Fibroblast of upper back skin (primary cell): ENCODE measurements at regions not wholly inside any gene's neighbourhood (a gene's known extent, or its start where the extent isn't known, plus 50 kb on each side); places are given as distances from the start of the nearest gene placed in this dataset.
"Not testable (repeated sequence)": the region's sequence is repeated elsewhere in the genome, so short reads cannot be mapped to it uniquely, and the experiment has no call there.

Experiments used
- DNase-seq: peaks from one replicate; pipeline ENCODE4 v3.0.0-alpha.2; 2013

DNA sequence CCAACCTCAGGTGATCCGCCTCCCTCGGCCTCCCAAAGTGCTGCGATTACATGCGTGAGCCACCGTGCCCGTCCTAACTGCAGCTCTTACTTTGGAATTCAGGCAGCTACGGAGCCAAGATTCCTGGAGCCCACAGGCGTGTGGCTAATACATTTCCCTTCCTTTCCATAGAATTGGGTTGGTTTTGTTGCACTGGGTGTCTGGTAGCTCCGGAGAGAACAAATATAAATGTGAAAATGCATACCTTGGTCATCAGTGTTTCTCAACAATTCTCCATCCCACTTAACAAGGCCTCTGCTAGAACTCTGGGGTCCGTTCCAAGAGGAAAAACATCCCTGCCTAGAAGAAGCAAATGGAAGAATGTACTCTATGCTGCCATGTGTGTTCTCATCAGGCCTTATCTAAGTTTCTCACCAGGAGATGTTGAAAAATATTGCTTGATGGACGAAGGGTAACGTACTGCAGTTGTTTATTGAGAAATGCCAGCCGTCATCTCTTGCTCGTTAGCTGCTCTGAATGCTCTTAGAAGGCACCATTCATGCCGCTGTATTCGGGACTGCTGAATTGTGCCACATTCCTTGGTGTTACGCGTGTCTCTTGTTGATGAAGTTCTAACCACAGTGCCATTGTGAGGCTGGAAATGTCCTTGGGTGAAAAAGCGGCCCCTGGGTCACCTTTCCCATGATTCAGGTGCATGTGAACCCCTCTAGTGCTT, 50.5 kb upstream of the CD99 start:
- no peak for DNase-seq

DNA sequence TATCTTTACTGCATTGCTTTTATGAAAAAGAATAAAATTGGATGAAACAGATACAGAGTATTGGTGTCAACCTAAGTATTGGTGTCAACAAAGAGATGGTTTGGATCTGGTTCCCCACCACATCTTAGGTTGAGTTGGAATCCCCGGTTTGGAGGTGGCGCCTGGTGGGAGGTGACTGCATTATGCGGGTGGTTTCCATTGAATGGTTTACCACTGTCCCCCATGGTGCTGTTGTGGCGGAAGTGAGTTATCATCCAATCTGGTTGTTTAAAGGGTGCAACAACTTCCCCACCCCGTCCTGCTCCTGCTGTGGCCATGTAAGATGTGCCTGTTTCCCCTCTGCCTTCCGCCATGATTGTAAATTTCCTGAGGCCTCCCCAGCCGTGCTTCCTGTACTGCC, 52.8 kb upstream of the CD99 start:
- no peak for DNase-seq

DNA sequence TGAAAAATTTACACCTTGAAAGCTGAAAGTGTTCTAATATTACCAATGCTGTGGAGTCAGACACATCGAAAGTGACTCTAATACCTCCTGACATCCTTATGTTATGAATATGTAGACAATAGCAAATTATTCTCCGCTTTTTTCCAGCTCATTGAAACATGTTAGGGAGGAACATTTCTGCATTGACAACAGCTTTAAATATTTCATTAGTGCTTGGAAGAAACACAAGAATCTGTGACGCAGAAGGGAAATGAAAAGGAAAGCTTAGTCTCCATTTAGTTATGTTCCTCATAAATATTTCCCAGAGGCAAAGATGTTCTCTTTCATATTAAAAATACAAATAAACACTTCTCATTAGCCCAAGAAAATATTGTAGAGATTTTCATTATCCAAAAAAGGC, 55.8 kb upstream of the CD99 start:
- no peak for DNase-seq

DNA sequence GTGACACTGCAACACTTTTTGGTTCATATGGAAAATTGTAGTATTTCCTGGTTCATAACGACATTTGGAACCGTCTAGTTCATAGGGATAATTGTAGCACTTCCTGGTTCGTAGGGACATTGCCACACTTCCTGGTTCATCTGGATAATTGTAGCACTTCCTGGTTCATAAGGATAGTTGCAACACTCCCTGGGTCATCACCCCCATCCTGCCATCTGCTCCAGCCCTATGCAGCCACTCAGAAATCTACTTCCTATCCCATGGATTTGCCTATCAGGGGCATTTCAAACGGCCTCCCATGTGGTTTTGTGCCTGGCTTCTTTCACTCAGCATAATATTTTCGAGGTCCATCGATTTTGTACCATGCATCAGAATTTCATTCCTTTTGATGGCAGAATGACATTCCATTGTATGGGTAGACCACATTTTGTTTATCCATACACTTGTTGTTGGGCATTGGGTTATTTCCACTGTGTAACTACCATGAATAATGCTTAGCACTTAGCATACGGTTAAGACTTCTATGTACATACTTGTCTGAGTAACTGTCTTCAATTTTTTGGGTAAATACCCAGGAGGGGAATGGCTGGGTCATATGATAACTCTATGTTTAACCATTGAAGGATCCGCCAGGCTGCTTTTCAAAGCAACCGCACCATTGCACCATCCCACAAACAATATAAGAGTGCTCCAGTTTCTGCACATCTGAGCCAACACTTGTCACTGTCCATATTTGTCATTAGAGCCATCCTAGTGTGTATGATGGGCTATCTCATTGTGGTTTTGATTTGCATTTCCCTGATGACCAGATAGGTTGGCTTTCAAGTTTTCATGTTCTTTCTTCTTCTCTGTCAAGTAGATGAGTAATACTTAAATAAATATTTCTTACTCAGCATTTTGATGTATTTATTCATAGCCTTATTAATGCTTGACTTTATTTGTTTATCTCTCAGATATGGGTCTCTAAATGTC, 58.3 kb upstream of the CD99 start:
- DNase-seq, result no peak

DNA sequence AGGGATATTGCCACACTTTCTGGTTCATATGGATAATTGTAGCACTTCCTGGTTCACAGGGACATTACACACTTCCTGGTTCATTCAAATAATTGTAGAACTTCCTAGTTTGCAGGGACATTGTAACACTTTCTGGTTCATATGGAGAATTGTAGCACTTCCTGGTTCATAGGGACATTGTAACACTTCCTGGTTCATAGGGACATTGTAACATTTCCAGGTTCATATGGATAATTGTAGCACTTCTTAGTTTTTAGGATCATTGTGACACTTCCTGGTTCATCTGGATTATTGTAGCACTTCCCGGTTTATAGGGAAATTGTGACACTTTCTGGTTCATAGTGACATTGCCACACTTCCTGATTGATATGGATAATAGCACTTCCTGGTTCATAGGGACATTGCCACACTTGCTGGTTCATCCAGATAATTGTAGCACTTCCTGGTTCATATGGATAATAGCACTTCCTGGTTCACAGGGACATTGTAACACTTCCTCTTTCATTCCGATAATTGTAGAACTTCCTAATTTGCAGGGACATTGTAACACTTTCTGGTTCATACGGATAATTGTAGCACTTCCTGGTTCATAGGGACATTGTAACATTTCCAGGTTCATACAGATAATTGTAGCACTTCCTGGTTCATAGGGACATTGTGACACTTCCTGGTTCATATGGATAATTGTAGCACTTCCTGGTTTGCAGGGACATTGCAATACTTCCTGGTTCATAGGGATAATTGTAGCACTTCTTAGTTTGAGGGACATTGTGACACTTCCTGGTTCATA, 59.2 kb upstream of the CD99 start:
- no peak for DNase-seq

DNA sequence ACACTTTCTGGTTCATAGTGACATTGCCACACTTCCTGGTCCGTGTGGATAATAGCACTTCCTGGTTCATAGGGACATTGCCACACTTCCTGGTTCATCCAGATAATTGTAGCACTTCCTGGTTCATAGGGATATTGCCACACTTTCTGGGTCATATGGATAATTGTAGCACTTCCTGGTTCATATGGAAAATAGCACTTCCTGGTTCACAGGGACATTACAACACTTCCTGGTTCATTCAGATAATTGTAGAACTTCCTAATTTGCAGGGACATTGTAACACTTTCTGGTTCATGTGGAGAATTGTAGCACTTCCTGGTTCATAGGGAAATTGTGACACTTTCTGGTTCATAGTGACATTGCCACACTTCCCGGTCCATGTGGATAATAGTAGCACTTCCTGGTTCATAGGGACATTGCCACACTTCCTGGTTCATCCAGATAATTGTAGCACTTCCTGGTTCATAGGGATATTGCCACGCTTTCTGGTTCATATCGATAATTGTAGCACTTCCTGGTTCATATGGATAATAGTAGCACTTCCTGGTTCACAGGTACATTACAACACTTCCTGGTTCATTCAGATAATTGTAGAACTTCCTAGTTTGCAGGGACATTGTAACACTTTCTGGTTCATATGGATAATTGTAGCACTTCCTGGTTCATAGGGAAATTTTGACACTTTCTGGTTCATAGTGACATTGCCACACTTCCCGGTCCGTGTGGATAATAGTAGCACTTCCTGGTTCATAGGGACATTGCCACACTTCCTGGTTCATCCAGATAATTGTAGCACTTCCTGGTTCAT, 60.0 kb upstream of the CD99 start:
- DNase-seq, result not testable (repeated sequence)

DNA sequence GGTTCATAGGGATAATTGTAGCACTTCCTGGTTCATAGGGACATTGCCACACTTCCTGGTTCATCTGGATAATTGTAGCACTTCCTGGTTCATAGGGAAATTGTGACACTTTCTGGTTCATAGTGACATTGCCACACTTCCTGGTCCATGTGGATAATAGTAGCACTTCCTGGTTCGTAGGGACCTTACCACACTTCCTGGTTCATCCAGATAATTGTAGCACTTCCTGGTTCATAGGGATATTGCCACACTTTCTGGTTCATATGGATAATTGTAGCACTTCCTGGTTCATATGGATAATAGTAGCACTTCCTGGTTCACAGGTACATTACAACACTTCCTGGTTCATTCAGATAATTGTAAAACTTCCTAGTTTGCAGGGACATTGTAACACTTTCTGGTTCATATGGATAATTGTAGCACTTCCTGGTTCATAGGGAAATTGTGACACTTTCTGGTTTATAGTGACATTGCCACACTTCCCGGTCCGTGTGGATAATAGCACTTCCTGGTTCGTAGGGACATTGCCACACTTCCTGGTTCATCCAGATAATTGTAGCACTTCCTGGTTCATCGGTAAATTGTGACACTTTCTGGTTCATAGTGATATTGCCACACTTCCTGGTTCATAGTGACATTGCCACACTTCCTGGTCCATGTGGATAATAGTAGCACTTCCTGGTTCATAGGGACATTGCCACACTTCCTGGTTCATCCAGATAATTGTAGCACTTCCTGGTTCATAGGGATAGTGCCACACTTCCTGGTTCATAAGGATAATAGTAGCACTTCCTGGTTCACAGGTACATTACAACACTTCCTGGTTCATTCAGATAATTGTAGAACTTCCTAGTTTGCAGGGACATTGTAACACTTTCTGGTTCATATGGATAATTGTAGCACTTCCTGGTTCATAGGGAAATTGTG, 60.8 kb upstream of the CD99 start:
- DNase-seq, result not testable (repeated sequence)

DNA sequence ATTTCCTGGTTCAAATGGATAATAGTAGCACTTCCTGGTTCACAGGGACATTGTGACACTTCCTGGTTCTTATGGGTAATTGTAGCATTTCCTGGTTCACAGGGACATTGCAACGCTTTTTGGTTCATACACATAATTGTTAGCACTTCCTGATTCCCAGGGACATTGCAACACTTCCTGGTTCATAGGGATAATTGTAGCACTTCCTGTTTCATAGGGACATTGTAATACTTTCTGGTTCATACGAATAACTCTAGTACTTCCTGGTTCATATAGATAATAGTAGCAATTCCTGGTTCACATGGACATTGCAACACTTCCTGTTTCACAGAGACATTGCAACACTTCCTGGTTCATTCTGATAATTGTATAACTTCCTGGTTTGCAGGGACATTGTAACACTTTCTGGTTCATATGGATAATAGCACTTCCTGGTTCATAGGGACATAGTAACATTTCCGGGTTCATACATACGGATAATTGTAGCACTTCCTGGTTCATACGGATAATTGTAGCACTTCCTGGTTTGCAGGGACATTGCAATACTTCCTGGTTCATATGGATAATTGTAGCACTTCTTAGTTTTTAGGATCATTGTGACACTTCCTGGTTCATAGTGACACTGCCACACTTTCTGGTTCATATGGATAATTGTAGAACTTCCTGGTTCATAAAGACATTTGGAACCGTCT, 61.6 kb upstream of the CD99 start:
- no peak for DNase-seq

DNA sequence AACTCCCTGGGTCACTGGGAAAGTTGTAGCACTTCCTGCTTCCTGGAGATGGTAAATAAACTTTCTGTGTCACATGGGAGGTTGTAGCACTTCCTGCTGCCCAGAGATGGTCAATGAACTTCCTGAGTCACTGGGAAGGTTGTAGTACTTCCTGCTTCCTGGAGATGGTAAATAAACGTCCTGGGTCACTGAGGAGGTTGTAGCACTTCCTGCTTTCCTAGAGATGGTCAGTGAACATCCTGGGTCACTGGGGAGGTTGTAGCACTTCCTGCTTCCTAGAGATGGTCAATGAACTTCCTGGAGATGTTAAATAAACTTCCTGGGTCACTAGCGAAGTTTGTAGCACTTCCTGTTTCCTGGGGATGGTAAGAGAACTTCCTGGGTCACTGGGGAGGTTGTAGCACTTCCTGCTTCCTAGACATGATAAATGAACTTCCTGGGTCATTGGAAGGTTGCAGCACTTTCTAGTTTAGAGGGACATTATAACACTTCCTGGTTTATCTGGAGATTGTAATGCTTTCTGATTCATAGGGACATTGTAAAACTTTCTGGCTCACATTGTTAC, 62.3 kb upstream of the CD99 start:
- DNase-seq, result no peak

DNA sequence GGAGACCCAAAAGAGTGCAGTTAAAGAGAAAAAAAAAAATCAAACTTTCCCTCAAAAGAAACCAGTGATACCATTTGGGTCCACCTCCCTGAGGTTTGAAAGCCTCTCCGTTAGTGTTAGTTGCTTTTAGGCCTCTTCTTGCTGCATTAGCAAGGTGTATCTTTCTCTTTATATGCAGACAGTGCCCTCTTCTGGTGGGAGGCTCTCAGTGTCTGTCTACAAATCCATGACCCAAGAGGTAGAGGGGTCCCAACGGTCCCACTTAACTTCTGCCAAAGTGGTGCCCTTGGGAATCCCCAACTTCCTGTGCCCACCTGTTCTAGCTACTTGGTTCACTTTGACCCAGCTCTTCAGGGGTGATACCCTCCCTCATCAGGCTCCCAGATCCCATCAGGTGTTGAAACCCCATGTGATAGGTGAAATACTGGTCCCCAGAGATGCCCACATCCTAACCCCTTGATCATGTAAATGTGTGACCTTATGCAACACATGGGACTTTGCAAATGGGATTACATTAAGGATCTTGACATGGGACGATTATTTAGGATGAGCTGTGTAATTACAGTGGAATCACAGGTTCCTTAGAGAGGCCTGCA, 63.7 kb upstream of the CD99 start:
- DNase-seq, result peak; percentile 38

DNA sequence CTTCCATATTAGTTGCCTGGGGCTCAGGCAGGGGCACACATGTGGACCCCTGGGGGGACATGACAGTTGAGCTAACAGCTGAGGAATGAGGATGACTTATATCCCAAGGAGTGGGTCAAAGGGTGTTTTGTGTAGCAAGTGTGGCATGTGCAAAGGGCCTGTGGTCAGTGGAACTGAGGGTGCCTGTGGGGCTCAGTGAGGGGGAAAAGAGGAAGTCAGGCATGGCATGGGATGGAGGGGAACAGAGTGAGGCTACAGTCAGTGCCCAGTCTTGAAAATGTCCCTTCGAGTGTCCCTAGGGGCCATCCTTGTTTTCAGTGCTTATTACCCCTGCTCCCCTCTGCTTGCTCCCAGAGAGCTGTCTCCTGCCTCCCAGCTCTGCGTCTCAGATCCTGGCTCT, 64.3 kb upstream of the CD99 start:
- no peak for DNase-seq

DNA sequence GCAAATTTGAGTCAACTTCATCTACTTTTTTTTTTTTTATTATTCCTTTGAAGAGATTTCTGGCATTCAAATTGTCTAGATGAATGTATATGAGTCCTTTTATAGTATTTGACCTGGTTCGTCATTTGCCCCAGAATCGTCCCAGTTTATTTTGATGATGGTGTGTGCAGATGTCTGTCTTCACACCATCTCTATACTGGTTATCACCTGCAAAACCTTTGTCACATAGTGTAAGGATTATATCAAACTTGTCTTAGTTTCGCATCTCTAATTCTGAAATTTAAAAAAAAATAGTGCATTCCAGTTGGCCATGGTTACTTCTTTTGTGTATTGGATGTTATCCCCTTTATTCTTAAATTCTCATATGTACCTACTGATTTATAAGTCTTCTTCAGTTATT, 70.5 kb upstream of the CD99 start:
- DNase-seq, result no peak

DNA sequence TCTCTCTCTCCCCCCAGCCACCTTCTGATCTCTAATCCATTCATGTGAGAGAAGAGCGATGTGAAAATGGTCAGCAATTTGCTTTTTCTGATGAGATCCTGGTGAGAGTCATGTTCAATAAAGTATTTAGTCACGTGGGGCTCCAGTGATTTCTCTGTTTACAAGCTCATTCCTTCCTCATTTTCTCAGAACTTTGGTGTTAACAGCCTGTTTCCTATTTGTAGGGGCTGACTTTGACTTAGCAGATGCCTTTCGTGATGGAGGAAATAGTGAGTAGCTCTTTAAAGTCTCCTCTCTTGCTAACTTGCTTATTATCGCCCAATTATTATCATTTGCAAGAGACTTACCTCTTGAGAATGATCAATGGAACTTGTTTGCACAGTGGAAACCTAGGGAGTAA, 72.6 kb upstream of the CD99 start:
- DNase-seq, result no peak

DNA sequence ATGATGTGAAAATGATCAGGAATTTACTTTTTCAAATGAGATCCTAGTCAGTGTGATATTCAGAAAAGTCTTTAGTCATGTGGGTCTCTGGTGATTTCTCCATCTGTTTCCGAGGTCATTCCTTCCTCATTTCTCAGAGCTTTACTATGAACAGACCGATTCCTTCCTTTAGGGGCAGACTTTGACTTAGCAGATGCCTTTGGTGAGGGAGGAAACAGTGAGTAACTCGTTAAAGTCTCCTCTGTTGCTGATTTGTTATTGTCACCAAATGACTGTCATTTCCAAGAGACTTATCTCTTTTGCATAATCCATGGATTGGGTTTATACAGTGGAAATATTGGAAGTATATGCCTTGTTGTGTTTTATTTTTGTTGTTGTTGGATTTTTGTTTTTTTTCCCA, 76.2 kb upstream of the CD99 start:
- DNase-seq, result peak; percentile 85

DNA sequence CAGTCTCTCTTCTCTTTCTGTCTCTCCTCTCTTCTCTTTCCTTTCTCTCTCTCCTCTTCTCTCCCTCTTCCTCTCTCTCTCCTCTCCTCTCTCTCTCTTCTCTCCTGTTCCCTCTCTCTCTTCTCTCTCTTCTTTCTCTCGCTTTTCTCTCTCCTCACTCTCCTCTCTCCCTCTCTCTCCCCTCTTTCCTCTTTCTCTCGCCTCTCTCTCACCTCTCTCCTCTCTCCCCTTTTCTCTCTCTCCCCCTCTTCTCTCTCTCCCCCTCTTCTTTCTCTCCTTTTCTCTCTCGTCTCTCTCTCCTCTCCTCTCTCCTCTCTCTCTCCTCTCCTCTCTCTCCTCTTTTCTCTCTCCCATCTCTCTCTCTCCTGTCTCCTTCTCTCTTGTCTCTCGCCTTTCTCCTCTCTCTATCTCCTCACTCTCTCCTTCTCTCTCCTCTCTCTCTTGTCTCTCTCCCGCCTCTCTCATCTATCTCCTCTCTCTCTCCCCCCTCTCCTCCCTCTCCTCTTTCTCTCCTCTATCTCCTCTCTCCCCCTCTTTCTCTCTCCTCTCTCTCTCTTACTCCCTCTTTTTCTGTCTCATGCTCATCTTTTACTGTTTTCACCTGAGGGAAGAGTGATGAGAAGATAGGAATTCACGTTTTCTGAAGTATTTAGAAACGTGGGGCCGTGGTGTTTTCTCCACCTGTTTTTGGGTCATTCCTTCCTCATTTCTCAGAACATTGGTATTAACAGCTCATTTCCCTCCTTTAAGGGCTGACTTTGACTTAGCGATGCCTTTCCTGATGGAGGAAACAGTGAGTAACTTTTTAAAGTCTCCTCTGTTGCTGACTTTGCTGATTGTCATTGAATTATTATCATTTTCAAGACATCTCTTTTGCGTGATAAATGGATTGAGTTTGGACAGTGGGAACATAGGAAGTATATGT, 80.6 kb upstream of the CD99 start:
- DNase-seq, result no peak

DNA sequence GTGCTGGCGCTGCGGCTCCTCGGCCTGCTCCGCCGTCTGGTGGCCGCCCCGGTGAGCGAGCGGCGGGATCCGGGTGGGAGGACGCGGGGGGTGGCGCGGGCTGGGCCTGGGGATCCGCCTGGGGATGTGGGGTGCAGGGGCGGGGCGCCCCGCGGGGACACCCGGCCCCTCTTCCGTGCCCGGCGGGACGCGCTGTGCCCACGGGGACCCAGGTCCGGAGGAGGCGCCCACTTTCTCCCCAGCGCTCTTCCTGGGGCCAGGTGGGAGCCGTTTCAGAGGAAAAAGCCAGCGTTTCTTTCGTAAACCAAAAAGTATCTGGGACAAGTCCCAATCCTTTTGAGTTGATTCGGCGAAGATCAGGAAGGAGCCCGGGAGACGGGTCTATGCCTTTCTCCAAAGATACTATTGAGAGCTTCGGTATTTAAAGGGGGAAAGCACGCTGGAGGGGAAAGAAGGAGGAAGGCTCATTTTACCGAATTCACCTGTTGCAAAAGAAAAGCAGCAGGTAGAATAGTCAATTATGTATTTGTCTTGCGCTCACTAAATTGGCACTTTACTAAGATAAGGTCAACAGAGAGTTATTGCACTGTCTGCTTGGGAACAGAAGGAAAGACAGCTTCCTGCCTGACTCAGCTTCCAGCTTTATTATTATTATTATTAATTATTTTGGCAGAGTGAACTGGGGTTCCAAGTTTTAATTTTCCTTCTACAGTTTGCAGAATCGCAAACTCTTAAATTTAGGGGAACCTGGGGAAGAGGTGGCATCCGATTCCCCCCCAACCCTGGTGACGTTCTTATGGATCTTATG, 81.5 kb upstream of the CD99 start:
- no peak for DNase-seq

DNA sequence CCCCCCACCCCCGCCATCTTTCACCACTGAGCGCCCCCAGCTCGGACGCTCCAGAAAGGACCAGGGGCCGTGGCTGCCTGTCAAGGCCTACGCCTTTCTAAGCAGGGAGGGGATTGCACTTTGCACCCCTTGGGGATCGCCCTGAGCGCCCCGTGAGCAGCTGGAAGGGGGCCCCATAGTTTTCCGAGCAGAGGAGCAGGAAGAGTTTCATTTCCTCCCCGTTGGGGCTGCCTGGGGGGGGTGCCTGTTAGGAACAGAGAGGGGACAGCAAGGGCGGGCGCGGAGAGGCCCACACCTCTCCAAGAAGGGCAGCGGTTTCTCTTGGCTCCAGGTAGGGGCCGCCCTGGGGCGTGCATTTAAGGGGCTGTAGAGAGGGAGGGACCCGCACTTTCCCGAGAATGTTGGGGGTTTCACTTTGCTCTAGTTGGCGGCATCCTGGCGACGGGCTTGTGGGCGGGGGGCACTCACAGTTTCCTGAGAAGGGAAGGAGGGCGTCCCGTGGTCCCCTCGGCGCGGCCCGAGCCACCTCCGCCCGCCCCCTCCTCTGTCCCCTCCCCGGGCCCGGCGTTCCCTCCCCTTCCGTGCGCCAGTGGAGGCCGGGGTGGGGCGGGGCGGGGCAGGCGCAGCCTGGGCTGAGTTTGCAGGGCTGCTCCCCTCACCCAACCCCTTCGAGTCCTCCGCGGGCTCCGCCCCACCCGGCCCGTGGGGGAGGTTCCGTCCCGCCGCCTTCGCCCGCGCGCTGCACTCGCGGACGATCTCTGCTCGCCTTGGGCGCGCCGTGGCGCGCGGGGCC, 82.3 kb upstream of the CD99 start:
- peak; percentile 80 for DNase-seq
